ENCODE measurements at regions not wholly inside any gene's neighbourhood (a gene's known extent, or its start where the extent isn't known, plus 50 kb on each side); places are given as distances from the start of the nearest gene placed in this dataset.

- DNase-seq, result no peak
These were observed 329.7 kb upstream of the ZEB2 start for GRCh38 chr2:144849612-144850011.

- DNase-seq, result no peak
These were observed 328.5 kb upstream of the ZEB2 start for GRCh38 chr2:144848423-144848822.

GRCh38 chr2:144847347-144848080 is 327.6 kb upstream of the ZEB2 start:
- DNase-seq, result no peak

- no peak for DNase-seq
These were observed 316.9 kb upstream of the ZEB2 start for GRCh38 chr2:144836635-144837350.

- no peak for DNase-seq
These were observed 315.9 kb upstream of the ZEB2 start for GRCh38 chr2:144835634-144836350.

GRCh38 chr2:144834998-144835633 is 315.2 kb upstream of the ZEB2 start:
- DNase-seq, result peak; percentile 69

- DNase-seq, result no peak
These were observed 314.4 kb upstream of the ZEB2 start for GRCh38 chr2:144834363-144834762.

GRCh38 chr2:144833075-144833637 is 313.2 kb upstream of the ZEB2 start:
- no peak for DNase-seq

- DNase-seq, result no peak
These were observed 312.1 kb upstream of the ZEB2 start for GRCh38 chr2:144832048-144832447.

GRCh38 chr2:144830543-144830942 is 310.6 kb upstream of the ZEB2 start:
- DNase-seq, result no peak

- no peak for DNase-seq
These were observed 307.5 kb upstream of the ZEB2 start for GRCh38 chr2:144827404-144827803.

- no peak for DNase-seq
These were observed 306.2 kb upstream of the ZEB2 start for GRCh38 chr2:144826105-144826504.

GRCh38 chr2:144825331-144826020 is 305.6 kb upstream of the ZEB2 start:
- no peak for DNase-seq

- DNase-seq, result no peak
These were observed 304.6 kb upstream of the ZEB2 start for GRCh38 chr2:144824306-144825080.

- no peak for DNase-seq
These were observed 303.0 kb upstream of the ZEB2 start for GRCh38 chr2:144822966-144823365.

- no peak for DNase-seq
These were observed 292.4 kb upstream of the ZEB2 start for GRCh38 chr2:144812288-144812687.

- DNase-seq, result no peak
These were observed 281.8 kb upstream of the ZEB2 start for GRCh38 chr2:144801766-144802165.

- no peak for DNase-seq
These were observed 281.4 kb upstream of the ZEB2 start for GRCh38 chr2:144801325-144801724.

- no peak for DNase-seq
These were observed 279.1 kb upstream of the ZEB2 start for GRCh38 chr2:144798989-144799388.

- DNase-seq, result no peak
These were observed 278.1 kb upstream of the ZEB2 start for GRCh38 chr2:144798034-144798433.

- no peak for DNase-seq
These were observed 277.0 kb upstream of the ZEB2 start for GRCh38 chr2:144796936-144797335.

- no peak for DNase-seq
These were observed 276.2 kb upstream of the ZEB2 start for GRCh38 chr2:144796164-144796563.

Data from femur (tissue), 1 donor.